ENCODE measurements at regions not wholly inside any gene's neighbourhood (a gene's known extent, or its start where the extent isn't known, plus 50 kb on each side); places are given as distances from the start of the nearest gene placed in this dataset.

DNA sequence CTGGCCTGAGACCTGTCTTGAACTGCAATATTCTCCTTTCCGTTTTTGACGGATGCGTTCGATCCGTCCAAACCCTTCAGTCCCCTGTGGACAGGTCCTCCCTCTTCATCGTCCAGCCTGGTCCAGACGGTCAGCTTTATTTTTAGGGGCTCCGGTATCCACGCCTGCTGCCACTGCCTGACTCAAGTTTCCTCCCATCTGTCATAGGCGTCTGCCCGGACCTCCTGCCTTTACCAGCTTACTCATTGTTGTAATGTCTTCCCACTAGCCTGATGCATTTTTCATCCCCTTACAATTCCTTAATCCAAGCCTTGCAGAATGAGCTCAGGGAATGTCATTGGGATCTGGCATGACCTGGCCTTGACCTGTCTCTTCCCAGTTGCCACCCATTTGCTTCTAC lies 145.8 kb downstream of the TENT4A start:
- TF ChIP-seq CTCF (IDR thresholded peaks at IDR 0.05) (no peak), ZFX (IDR thresholded peaks at IDR 0.05; ENCODE audit: borderline replicate concordance) (no peak)

DNA sequence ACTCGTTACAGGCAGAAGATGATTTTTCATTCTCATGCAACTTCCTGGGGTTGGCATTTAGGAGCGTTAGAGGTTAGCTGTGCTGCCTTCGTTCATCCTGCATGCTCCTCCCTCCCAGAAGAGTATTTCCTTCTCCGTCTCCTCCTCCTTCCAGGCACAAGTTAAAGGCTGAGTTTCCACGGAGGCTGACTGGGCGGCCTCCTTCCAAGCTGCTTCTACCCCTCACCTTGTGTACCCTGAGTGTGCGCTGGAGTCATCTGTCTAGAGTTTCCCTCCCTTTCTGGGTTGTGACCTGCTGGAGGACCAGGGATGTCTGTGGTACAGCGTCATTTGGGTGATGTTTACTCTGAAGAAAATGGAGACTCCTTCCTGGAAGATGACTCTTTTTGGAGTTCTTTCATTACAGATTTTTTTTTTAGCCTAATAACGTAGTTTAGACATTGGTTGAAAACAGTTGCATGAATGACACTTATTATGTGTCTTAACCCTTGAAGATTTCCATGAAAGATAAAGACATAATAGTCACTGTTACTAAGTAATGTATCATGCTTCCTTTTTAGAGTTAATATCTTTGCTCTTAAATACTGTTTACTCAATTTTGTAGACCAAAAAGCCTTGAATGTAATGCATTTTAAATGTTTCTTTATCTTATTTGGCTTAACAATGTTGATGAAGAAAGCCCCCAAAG lies 146.9 kb downstream of the TENT4A start:
- H3K27ac ChIP-seq = no peak overlapping the region
- TF ChIP-seq ZFX (IDR thresholded peaks at IDR 0.05; ENCODE audit: borderline replicate concordance) (no peak), CTCF (IDR thresholded peaks at IDR 0.05) (no peak)

More for the DNA sequence above, 145.8 kb downstream of the TENT4A start:
- no peak overlapping the region for H3K27ac ChIP-seq

DNA sequence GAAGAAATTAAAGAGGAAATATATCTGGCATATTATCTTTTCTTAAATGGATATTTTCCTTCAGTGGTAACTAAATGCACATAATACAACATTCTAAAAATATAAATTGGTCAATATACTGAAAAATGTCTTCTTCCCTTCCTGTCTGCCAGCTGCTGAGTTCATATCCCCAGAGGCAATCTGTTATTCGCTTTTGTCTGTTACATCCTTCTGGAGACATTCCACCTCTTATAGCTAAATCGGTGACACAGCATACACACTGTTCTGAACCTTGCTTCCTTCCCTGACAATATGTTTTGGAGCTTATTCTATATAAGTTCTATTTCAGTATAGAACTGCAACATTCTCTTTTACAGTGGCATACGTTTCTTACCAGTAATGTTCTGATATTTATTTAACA lies 147.8 kb downstream of the TENT4A start:
- TF ChIP-seq ZFX (IDR thresholded peaks at IDR 0.05; ENCODE audit: borderline replicate concordance) = no peak
- TF ChIP-seq CTCF (IDR thresholded peaks at IDR 0.05) = no peak
- H3K27ac ChIP-seq = no peak overlapping the region

GRCh38 chr5:6861667-6862066 lies 148.4 kb downstream of the TENT4A start:
- no peak overlapping the region for H3K27ac ChIP-seq
- no peak for TF ChIP-seq CTCF (IDR thresholded peaks at IDR 0.05)

GRCh38 chr5:6862306-6862705 lies 149.1 kb downstream of the TENT4A start:
- no peak overlapping the region for H3K27ac ChIP-seq
- TF ChIP-seq CTCF (IDR thresholded peaks at IDR 0.05) (no peak), ZFX (IDR thresholded peaks at IDR 0.05; ENCODE audit: borderline replicate concordance) (no peak)

GRCh38 chr5:6867712-6868111 lies 154.5 kb downstream of the TENT4A start:
- TF ChIP-seq ZFX (IDR thresholded peaks at IDR 0.05; ENCODE audit: borderline replicate concordance) = no peak
- no peak for TF ChIP-seq CTCF (IDR thresholded peaks at IDR 0.05)
- no peak overlapping the region for H3K27ac ChIP-seq

DNA sequence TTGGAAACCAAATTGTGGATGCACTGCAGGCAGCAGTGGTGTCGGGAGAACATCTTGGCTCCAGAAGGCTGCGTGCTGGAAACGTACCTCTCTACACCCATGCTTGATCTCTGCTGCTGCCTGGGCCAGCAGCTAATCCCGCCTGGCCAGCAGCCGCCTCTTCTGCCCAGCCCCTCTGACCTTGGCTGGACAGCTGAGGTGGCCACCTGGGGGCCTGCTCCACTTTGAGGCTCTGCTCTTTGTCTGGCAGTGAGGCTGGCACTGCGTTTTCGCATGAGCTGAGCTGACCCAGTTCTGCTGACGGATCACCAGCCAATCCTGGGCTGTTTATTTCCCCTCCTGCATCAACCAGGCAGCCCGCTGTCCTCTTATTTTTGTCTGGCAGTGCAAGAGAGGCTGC lies 154.9 kb downstream of the TENT4A start:
- TF ChIP-seq ZFX (IDR thresholded peaks at IDR 0.05; ENCODE audit: borderline replicate concordance) (no peak), CTCF (IDR thresholded peaks at IDR 0.05) (no peak)
- H3K27ac ChIP-seq = no peak overlapping the region
